K562 (cell line): ENCODE measurements at regions not wholly inside any gene's neighbourhood (a gene's known extent, or its start where the extent isn't known, plus 50 kb on each side); places are given as distances from the start of the nearest gene placed in this dataset.
A peak's percentile ranks its signal among the peaks of the same experiment; 100 is the strongest.

Experiments
- ATAC-seq: fragments of 200-7000 bp; cut with Tn5 transposase; 3 replicates; pipeline ENCODE4 v1.9.1; 2020; ENCODE audit warnings: moderate library complexity
- BruUV-seq: library from RNA; stranded (reverse); fragments of 400-500 nt; replicated peaks from 2 replicates; lab custom pipeline; 2021; lab: Mats Ljungman, UMichigan
- CTCF ChIA-PET: fragments of 300-600 bp; formaldehyde crosslinking; extraction: SDS; loops from one replicate; lab custom pipeline; 2021; ENCODE audit warnings: low intra/inter-chr PET ratio; lab: Yijun Ruan, JAX
- POLR2A ChIA-PET: fragments of 300-600, 350-650 bp; sonication (Branson Sonifier 250); formaldehyde crosslinking; extraction: SDS; loops from one replicate; lab custom pipeline; 2021; ENCODE audit warnings: antibody characterized with exemption, inconsistent platforms; lab: Yijun Ruan, JAX
- DNase-seq, 4 experiments: peaks; one replicate each; pipeline versions ENCODE4 v3.0.0 to v3.0.0-alpha.2; 2011 to 2018; ENCODE audit warnings: low spot score in 3 of 4, mixed read lengths in 3 of 4; ENCODE audit errors: extremely low read depth in 1 of 4
- FAIRE-seq: peaks from 2 replicates; lab custom pipeline; 2011; peaks lifted over from hg19 to GRCh38; lab: Jason Lieb, UNC
- H2AFZ ChIP-seq: 2 replicates; pipeline ENCODE4 v1.6.0; 2011; ENCODE audit warnings: low read depth, low read length, control low read depth, inconsistent platforms
- H3K27ac ChIP-seq: fragments of 200-600 bp; 3 replicates; pipeline ENCODE4 v1.8.0; 2011; ENCODE audit warnings: low read depth, mild to moderate bottlenecking, control low read depth, inconsistent platforms, low read length, moderate library complexity, mixed read lengths; ENCODE audit errors: extremely low read depth
- H3K27me3 ChIP-seq, 2 experiments: fragments of 300-600 bp in 1 of 2; 2 replicates in 1 of 2; 3 replicates in 1 of 2; pipeline versions ENCODE4 v1.6.0 to v1.8.0; 2011; ENCODE audit warnings: inconsistent platforms in 2 of 2, low read length in 2 of 2, mild to moderate bottlenecking in 1 of 2, mixed read lengths in 1 of 2, moderate library complexity in 1 of 2; ENCODE audit not compliant: control insufficient read depth in 2 of 2, insufficient read depth in 2 of 2
- H3K36me3 ChIP-seq: fragments of 300-600 bp; 3 replicates; pipeline ENCODE4 v1.8.0; 2011; ENCODE audit warnings: mild to moderate bottlenecking, low read length, inconsistent platforms; ENCODE audit not compliant: control insufficient read depth, insufficient read depth
- H3K4me1 ChIP-seq, 2 experiments: fragments of 200-600 bp in 1 of 2; replicated peaks in 1 of 2; 2 replicates in 1 of 2; 3 replicates in 1 of 2; pipeline versions ENCODE4 v1.5.1 to v1.8.0; 2011; ENCODE audit warnings: inconsistent platforms in 2 of 2, low read length in 2 of 2, mild to moderate bottlenecking in 1 of 2, mixed read lengths in 1 of 2, moderate library complexity in 1 of 2; ENCODE audit not compliant: control insufficient read depth in 2 of 2, insufficient read depth in 2 of 2
- H3K4me2 ChIP-seq: 2 replicates; pipeline ENCODE4 v1.6.1; 2011; ENCODE audit warnings: low read length, control low read depth, inconsistent platforms, mixed read lengths; ENCODE audit not compliant: insufficient read depth
- H3K4me3 ChIP-seq: fragments of 200-600 bp; sonication (generic), shearing (Covaris generic); 2 replicates; pipeline ENCODE4 v1.5.1; 2016; ENCODE audit warnings: control low read depth, inconsistent platforms
- H3K79me2 ChIP-seq: fragments of 200-600 bp; 3 replicates; pipeline ENCODE4 v1.8.0; 2011; ENCODE audit warnings: low read length, inconsistent platforms; ENCODE audit not compliant: control insufficient read depth, insufficient read depth
- H3K9ac ChIP-seq, 2 experiments: 2 replicates each; pipeline versions ENCODE4 v1.6.0 to v1.6.1; 2011; ENCODE audit warnings: low read depth in 2 of 2, low read length in 2 of 2, control low read depth in 1 of 2, inconsistent platforms in 1 of 2, mild to moderate bottlenecking in 1 of 2, mixed read lengths in 1 of 2; ENCODE audit not compliant: insufficient read depth in 1 of 2
- H3K9me1 ChIP-seq: one replicate; pipeline ENCODE4 v1.6.0; 2011; ENCODE audit warnings: inconsistent platforms, mild to moderate bottlenecking, low read length, moderate library complexity; ENCODE audit not compliant: control insufficient read depth, insufficient read depth
- H3K9me3 ChIP-seq: replicated peaks from 2 replicates; pipeline ENCODE4 v1.5.1; 2011; ENCODE audit warnings: low read depth, low read length, inconsistent platforms; ENCODE audit not compliant: control insufficient read depth, insufficient read depth
- H4K20me1 ChIP-seq: replicated peaks from 2 replicates; pipeline ENCODE4 v1.6.1; 2011; ENCODE audit warnings: low read length, inconsistent platforms, mixed read lengths; ENCODE audit not compliant: control insufficient read depth, insufficient read depth
- GABPB1 ChIP-seq: sonication (generic); formaldehyde crosslinking; IDR thresholded peaks from 2 replicates; pipeline ENCODE4 v1.8.0; 2022; ENCODE audit warnings: mild to moderate bottlenecking, missing genetic modification reagents
- RAD21 ChIP-seq, 2 experiments: fragments of 250-450 bp in 1 of 2; fragments of 450-650 bp in 1 of 2; sonication (Bioruptor Pico) in 1 of 2; formaldehyde crosslinking in 1 of 2; IDR thresholded peaks in 1 of 2; conservative IDR thresholded peaks in 1 of 2; 2 replicates each; pipeline versions ENCODE4 v1.4.0 to v1.8.0; 2020 to 2022; ENCODE audit warnings: mild to moderate bottlenecking in 2 of 2, moderate library complexity in 1 of 2
- SNRNP70 ChIP-seq: fragments of 200-400 bp; formaldehyde crosslinking; optimal IDR thresholded peaks from 2 replicates; pipeline ENCODE3; 2017; ENCODE audit warnings: low read depth, low read length
- YBX1 ChIP-seq: fragments of 450-650 bp; IDR thresholded peaks from 2 replicates; pipeline ENCODE4 v1.7.1; 2016; ENCODE audit warnings: mild to moderate bottlenecking
- ZNF253 ChIP-seq: fragments of 250-450 bp; sonication (Bioruptor Pico); conservative IDR thresholded peaks from 2 replicates; pipeline ENCODE4 v1.6.1; 2021; ENCODE audit warnings: mild to moderate bottlenecking
- WGBS: fragments of 100-300 bp; shearing (Covaris generic); methylation state at CpG from one replicate; pipeline ENCODE4 v1.1.6; 2016; ENCODE audit warnings: low coverage, mixed read lengths; ENCODE audit not compliant: insufficient coverage; ENCODE audit errors: missing lambda C conversion rate; 5-methylcytosine and 5-hydroxymethylcytosine counted together
- in situ Hi-C: fragments of 300-500 bp; cut with MboI; formaldehyde crosslinking; loops from 4 replicates; pipeline ENCODE4 v1.15.0; 2018; ENCODE audit warnings: inconsistent platforms, mixed read lengths
- intact Hi-C: fragments of 100-400 bp; cut with micrococcal nuclease; formaldehyde crosslinking; loops from 2 replicates; pipeline ENCODE4 v1.14.2; 2022
- TF ChIP-seq, protein P1 (sequence below): fragments of 200-800 bp; sonication (Bioruptor generic); IDR thresholded peaks from 2 replicates; pipeline ENCODE4 v1.6.1; 2017; ENCODE audit warnings: missing genetic modification characterization, missing compliant biosample characterization

- BruUV-seq, result no TSS peak
- Histone ChIP-seq H3K4me1 (peaks cover 0 to 4% of the 10 kb centered on the region in 2 experiments; a peak in 2 of 5 replicates), H3K9me3 (no peaks in the 10 kb centered on the region), H3K9ac (no peak overlapping the region), H3K27ac (no peak overlapping the region), H3K9me1 (no peaks in the 10 kb centered on the region), H2AFZ (no peak overlapping the region), H3K4me3 (no peak overlapping the region), H3K4me2 (no peak overlapping the region), H3K27me3 (peaks cover 0 to 11% of the 10 kb centered on the region in 2 experiments; a peak in 3 of 5 replicates), H4K20me1 (no peaks in the 10 kb centered on the region), H3K36me3 (no peaks in the 10 kb centered on the region), H3K79me2 (no peaks in the 10 kb centered on the region)
- ATAC-seq (peak; percentile 58), FAIRE-seq (no peak), DNase-seq (peak in 1 of 4 experiments; percentile 8)
- in situ Hi-C loops (no loop called here), intact Hi-C loops (loop anchor here (10.0 kb wide), 2 partner anchors 86 to 326 kb away; no protein-coding TSS in a partner anchor)
- CTCF ChIA-PET, result interaction anchor here (1.0 kb wide), 1 partner anchor 90 kb away, joined by 4 read pairs; no protein-coding TSS in a partner anchor
- POLR2A ChIA-PET, result interaction anchor here (0.8 kb wide), 1 partner anchor 9 kb away, joined by 3 read pairs; no protein-coding TSS in a partner anchor
- whole genome bisulfite sequencing, result 27% methylated on average over 9 of the region's 11 CpGs
- TF ChIP-seq ZNF253 (CRISPR knock-in tag), result no peak
- TF ChIP-seq SNRNP70, result no peak
- TF ChIP-seq RAD21 (CRISPR knock-in tag; conservative IDR thresholded peaks at IDR 0.05 in 1 of 2, IDR thresholded peaks at IDR 0.05 in 1 of 2), result peak; percentile 18 to 34; a peak in 1 of 4 replicates
- TF ChIP-seq, protein P1, sequence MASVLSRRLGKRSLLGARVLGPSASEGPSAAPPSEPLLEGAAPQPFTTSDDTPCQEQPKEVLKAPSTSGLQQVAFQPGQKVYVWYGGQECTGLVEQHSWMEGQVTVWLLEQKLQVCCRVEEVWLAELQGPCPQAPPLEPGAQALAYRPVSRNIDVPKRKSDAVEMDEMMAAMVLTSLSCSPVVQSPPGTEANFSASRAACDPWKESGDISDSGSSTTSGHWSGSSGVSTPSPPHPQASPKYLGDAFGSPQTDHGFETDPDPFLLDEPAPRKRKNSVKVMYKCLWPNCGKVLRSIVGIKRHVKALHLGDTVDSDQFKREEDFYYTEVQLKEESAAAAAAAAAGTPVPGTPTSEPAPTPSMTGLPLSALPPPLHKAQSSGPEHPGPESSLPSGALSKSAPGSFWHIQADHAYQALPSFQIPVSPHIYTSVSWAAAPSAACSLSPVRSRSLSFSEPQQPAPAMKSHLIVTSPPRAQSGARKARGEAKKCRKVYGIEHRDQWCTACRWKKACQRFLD, result 0 out of 2 replicates have a peak, but pooled peaks have one; percentile 27
- no peak for TF ChIP-seq YBX1
- no peak for TF ChIP-seq GABPB1
These were observed 171.0 kb upstream of the PZP start for GRCh38 chr12:9379023-9379742.
